GM21367 (cell line): ENCODE measurements at regions not wholly inside any gene's neighbourhood (a gene's known extent, or its start where the extent isn't known, plus 50 kb on each side); places are given as distances from the start of the nearest gene placed in this dataset.

Experiments
- ATAC-seq: cut with Tn5 transposase; IDR thresholded peaks from one replicate; pipeline ENCODE4 v1.9.1; 2021; ENCODE audit not compliant: unreplicated experiment

DNA sequence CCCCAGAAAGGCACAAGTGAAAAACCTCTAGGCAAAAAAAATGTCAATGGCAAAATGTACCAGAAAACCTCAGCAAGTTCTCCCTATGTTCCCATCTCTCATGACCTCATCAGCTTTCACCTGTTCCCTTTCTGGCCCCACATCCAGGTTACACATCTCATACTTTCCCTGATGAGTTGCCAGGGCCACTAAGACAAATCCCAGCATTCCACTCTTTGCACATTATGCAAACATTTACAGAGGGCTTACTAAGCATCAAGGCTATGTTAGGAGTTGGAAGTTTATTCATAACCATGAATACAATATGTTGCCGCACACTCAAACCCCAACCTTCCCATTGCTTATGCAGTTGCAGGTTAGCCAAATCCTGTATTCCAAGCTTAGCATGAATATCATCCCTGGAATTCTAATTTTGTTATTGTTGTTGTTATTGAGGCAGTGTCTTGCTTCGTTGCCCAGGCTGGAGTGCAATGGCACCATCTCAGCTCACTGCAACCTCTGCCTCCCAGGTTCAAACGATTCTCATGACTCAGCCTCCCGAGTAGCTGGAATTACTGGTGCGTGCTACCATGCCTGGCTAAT is 129.3 kb upstream of the UBE2E2 start:
- ATAC-seq, result no peak

DNA sequence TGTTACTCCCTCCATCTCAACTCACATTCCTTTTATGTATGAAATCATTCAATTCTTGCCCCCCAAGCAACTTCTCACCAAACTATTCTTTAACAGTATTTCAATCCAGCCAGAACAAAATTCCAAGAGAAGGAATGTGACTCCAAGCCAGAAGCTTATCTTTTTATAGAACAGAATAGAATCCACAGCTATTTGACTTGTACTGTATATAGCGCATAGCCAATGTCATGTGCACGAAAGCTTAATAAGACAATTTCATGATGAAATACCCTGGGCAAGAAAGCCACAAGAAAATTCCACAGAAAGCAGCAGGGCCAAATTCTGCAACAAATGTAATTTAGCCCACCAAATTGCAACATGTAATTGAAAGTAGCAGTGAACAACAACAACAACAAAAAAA is 127.6 kb upstream of the UBE2E2 start:
- no peak for ATAC-seq

DNA sequence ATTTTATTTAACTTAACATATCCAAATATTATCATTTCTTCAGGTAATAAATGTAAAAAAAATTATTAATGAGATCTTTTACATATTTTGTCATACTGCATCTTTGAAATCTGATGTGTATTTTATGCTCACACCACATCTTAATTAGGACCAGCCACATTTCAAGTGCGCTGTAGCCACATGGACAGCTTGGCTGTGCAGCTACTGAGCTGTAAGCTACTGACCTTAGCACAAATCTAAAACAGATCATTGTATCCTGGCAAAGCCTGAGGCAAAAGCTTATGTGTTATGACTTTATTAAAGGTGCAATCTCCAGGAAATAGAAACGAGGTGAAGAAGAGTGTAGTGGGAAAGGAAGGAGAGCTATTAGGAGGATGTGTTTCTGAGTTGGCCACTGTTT is 126.7 kb upstream of the UBE2E2 start:
- ATAC-seq, result no peak

DNA sequence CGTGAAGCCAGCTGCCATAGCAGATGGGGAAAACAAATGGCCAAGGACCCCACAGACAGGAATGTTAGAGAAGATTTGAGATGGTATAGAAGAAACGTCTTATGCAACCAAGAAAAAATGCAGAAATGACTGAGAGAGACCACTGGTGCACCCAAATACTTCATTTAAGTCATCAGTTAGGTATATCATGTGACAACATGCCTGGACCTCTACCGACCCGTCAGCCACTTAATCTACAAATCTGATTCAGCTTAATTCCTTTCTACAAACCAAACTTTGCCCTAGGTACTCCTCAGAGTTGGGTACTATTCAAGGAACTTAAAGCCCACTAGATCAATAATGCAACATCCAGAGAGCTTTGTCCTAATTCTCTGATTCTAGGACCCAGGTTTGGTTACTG is 126.0 kb upstream of the UBE2E2 start:
- ATAC-seq, result no peak

DNA sequence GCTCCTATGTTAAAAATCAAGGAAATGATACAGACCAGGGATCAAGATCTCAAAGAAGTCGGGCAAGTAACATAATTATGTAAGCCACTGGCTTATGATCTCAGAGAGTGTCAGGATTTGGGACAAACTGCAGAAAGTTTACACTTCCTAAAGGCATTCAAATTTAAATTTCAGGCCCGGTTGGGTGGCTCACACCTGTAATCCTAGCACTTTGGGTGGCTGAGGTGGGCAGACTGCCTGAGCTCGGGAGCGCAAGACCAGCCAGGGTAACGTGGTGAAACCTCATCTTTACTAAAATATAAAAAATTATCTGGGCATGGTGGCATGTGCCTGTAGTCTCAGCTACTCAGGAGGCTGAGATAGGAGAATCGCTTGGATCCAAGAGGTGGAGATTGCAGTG is 124.4 kb upstream of the UBE2E2 start:
- no peak for ATAC-seq

DNA sequence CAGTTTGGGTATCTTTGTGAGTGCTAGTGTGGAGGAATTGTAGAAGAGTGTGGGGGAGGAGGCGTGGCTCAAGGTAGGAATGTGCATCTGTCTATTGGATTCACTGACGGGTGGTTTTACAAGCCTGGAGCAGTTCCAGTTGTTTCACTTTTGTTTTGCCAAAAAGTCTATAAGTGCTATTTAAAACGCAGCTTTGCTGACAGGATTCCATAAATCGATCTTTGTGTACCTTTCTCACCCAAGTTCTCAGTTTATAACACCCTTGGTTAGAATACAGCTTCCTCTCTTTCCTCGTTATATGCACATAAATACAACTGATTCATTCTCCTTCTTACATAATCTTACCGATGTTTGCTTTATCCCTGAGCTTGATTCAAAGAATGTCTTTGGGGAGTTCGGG is 123.2 kb upstream of the UBE2E2 start:
- ATAC-seq, result no peak

DNA sequence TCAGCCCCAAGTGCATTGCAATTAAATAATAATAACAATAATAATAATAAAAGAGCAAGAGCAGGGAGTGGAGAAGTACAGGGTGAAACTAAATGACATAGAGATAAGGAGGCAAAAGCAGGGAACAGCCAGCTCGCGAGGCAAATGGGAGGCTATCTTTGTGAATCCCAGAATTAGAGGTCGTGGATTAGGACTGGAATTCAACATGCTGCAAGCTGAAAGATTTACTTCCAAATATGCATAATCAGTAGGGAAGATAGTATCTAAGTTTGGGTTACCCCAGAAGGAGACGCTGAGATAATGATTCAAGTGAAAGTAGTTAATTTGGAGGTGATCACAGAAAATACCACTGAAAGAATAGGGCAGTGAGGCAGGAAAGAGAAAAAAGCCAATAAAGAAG is 119.4 kb upstream of the UBE2E2 start:
- no peak for ATAC-seq

DNA sequence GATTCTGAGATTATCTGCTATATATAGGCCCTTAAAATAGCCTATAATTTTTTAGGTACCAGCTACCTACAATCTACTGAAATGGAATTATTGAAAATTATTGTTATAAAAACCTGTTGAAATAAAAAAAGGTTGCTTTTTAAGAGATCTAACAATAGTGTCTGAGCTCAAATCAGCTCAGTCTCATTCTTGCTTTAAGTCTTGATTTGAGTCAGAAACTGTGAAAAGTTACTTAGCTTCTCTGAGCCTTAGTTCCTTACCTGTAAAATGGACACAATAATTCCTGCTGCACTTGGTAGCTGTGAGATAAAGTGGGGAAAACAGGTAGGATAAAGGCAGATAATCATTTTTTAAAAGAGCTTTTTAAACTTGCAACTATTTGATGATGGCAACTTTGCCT is 118.8 kb upstream of the UBE2E2 start:
- ATAC-seq, result no peak

DNA sequence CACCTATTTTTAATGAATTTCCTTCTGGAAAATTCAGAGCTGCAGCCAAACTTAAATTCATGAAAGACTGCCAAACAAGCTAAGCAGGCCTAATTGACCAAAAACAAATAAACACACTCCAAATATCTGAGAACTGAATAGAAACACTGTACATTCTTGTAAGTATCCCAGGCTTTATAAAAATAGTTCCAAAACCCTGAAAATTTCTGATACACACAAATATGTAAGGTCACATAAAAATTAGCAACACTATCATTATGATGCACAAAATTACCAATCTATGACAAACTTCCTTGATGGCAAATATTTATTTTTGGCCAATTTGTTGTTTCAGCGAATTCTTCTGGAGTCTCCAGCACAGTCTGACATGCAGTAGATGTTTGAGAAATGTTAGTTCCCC is 117.9 kb upstream of the UBE2E2 start:
- no peak for ATAC-seq

DNA sequence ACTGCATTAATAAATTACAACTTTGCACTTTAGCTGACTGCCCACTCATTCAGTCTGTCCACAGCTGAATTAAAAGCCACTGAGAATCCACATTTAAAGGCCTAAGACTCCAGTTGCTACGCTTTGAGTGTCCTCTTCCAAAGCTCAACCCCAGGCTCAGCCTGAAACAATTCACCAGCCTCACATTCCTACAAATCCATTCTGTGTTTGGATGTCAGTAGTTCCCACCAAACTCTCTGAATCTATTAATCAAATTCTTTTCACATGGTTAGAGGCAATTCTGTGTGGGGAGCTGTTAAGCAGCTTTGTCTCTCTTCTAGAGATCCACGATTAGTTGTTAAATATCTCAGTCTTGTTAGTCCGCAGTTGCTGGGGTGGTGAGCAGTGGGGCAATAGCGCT is 116.8 kb upstream of the UBE2E2 start:
- no peak for ATAC-seq

DNA sequence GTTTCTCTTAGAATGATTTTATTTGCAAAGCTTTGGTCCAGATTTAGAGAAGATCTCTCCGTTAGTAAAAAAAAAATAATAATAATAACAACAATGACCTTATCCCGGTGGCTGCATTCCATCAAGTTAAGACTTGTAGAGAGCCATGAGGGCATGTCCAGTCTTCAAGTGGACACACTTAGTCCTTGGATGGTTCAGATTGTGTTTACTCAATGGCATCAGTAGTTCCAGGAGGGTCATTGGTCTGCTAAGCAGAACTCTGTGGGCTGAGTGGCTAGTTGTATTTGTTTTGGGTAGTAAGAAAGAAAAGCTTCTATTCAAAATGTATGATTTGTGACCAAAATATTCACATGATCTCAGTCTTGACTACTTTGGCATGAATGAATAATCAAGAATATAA is 116.3 kb upstream of the UBE2E2 start:
- ATAC-seq, result no peak

DNA sequence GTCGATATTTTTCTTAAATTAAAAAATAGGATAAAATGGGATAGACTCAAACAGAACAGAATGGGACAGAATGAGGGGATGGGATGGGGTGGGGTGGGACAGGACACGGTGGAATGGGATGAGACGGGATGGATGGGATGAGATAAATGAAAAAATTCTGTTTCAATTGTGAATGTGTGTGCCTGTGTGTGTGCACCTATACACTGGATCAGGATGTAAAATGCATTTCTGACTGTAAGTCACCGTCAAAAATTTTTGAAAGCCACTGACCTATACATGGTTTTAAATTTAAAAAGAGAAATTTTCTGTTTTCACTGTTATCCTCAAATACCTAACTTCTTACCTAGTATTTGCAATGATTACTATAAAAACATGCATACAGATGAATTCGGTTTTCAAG is 108.7 kb upstream of the UBE2E2 start:
- no peak for ATAC-seq

DNA sequence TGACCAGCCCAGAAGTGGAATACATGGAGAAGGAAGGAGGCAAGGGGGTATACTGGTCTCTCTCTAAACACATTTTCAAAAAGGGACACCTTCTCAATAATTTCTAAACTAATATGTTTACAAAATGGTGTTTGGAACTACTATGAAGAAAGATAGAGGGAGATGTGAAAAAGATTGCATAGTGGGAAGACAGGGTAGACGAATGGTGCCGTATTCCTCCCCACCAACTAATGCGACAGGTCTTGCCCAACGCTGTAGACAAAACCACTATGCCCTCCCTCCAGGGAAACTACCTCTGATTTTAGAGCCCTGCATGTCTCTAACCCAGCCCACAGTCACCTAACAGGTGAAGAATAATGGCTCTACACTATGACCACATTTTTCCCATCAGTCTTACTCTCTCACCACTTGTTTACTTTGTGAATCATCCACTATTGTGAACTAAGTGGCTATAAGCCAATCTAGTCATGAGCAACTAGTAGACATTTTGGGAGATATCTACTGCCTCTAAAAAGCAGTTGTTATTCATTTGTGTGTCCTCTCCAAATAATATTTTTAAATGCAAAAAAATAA is 108.2 kb upstream of the UBE2E2 start:
- no peak for ATAC-seq

DNA sequence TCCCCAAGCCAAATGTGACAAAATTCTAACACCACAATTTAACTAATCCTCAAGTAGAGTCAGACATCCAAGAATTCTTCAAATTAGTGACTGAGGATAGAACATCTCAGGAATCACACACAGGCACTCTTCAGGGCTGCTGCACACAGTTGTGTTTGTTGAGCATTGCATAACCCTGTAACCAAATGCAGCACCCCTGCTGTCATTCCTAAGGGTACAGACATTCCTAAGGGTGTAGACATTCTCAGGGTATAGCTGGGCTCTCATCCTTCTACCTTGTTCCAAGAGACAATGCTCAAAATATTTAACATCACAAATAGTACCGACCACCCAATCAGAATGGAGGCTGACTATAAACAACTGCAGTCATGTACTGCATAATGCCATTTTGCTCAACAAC is 107.1 kb upstream of the UBE2E2 start:
- no peak for ATAC-seq

DNA sequence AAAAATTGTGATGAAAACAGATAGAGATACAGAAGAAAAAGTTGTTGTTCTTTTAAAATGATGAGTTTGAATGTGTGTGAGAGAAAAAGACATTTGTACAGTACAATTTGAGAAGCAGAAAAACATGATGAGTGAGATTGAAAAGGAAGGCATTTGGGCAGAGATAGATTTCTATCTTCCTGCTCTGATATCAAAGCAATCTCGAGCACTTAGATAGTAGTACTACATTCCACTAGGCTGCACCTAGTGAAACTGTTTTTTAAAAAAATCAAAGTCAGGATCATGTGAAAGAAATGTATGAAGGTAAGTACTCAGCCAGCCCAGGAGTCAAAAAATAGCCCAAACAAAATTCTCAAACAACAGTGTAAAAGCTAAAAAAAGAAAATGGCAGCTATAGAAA is 104.1 kb upstream of the UBE2E2 start:
- ATAC-seq, result no peak

DNA sequence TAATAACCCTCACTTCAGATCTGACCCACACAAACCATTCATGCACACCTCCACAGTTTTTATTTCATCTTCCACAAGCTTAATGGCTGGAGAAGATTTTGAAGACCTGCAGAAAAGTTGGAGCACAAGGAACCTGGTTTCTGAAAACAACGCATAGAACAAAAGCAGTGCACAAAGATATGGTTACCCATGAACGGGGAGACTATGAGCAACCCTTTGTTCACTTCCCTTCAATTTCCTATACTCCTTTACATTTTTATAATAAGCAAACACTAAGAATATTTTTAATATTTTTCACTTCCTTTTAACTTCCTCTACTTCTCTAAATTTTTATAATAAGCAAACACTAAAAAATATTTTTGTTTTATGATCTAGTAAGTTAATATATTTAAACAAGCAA is 103.5 kb upstream of the UBE2E2 start:
- no peak for ATAC-seq

DNA sequence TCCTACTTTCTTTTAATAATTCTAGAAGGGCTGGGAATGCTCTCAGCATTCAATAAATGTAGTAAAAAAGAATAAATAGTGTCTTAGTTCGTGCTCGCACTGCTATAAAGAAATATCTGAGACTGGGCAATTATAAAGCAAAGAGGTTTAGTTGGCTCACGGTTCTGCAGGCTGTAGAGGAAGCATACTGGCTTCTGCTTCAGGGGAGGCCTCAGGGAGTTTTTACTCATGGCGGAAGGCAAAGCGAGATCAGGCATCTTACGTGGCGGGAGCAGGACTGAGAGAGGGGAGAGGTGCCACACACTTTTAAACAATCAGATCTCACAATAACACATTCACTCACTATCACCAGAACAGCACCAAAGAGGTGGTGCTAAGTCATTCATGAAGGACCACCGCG is 103.0 kb upstream of the UBE2E2 start:
- ATAC-seq, result no peak

DNA sequence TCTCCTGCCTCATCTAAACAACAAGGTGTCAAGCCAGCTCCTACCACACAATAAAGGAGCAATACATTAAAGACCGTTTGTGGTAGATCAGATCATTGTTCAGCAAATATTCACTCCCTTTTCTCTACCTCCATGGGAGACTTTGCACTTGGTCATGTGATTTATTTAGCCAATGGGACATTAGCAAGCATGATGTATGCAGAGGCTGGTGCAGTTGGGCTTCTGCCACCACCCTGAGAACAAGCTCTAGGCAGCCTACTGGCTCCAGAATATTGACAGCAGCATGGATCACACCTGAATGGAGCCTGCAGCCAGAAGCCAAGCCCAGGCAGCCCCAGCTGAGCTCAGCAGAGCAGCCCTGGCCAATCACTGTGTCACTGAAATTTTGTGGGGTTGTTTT is 99.4 kb upstream of the UBE2E2 start:
- no peak for ATAC-seq

DNA sequence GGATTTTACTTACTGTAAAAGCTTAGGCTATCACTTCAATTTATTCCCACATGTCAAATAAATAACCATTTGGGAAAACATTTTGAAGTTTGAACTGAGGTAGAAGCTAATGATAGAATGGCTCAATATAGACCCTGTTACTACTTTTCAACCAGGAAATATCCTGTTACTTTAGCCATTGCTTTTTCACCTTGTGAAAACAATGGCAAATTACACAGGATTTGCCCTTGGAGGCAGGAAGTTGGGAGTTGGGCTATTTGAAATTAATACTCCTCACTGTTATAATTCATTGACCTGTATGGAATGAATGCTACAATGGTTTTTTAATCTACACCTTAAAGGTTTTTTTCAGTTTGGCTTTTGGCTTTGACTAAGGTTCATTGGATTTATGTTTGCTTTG is 98.1 kb upstream of the UBE2E2 start:
- ATAC-seq, result no peak

DNA sequence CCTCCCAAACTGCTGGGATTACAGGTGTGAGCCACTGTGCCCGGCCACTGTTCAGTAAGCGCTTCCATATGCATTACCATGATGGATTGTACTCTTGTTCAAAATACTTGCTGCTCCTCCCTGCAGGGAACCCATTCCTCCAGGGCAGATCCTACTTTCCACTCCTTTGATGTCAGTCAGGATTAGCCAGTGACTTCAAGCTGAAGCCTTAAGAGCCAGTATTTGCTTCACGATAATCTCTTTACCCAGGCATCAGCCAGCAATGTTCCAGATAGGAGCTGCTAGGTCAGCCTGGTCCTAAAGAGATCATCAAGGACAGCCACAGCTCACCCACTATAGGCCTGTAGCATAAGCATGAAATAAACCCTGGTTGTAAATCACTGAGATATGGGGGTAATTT is 96.5 kb upstream of the UBE2E2 start:
- ATAC-seq, result no peak

DNA sequence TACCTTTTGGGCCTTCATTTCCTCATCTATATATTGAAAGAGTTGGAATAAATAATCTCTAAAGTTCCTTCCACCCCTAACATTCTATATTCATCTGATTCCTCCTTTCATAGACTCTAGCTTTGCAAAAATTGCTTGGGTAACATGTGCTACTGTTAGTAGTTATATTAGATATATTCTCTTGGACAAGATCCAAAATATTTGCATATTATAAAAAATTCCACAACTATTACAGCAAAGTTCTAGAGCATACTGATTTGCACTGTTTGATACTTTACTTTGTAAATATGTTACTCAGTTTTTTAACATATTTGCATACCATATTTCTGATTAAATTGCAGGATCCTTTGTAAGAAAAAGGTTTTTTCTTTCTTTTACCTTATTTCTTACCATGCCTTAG is 95.9 kb upstream of the UBE2E2 start:
- ATAC-seq, result no peak

DNA sequence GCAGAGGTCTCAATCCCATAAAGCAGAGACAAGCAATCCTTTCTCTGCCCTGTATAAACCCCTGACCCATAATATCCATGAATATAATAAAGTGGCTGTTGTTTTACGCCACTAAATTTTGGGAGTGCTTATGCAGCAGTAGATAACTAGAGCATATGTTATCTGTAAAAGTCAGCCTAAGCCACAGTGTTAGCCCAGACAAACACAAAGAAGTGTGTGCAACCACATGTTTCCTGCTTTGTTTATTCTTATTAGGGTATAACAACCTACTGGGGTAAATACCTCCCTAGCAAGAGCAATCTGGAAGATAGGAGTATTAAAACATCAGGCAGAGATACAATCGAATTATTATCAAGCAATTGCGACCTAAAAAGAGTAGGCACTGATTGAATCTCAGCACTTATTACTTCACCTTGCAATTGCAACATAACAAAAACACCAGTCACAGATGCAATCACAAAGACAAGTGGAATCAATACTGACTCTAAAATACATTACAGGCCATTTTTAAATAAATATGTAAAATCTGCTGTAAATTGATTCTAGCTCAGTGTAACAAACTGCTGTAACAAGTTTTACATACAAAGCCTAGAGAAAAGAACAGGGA is 94.6 kb upstream of the UBE2E2 start:
- ATAC-seq, result no peak

DNA sequence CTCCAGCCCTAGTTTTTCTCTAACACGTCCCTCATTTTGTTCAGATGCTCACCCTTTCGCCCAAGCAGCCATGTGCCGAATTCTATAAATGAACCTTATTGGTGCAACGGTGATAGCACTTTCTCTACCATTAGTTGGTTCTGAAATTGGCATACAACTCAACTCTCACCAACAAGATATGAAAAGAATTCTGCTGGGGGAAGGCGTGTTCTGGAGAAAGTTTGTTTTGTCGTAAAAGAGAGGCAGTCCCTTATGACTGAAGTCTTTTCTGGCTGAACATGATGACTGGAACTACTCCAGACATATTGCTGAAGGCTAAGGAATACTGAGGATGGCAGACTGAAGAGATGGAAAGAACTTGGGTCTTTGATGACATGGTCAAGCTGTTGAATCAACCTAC is 91.8 kb upstream of the UBE2E2 start:
- ATAC-seq, result no peak
